Endodermal cell (in vitro differentiated cells): ENCODE measurements at regions not wholly inside any gene's neighbourhood (a gene's known extent, or its start where the extent isn't known, plus 50 kb on each side); places are given as distances from the start of the nearest gene placed in this dataset.
A peak's percentile ranks its signal among the peaks of the same experiment; 100 is the strongest.
"Not testable (repeated sequence)": the region's sequence is repeated elsewhere in the genome, so short reads cannot be mapped to it uniquely, and the experiment has no call there.

Experiments
- DNase-seq: peaks from one replicate; pipeline ENCODE4 v3.0.0-alpha.2; 2017
- H3K27ac ChIP-seq: 2 replicates; pipeline ENCODE4 v1.5.1; 2013; ENCODE audit warnings: mild to moderate bottlenecking, low read depth, low read length, moderate library complexity
- H3K27me3 ChIP-seq: 2 replicates; pipeline ENCODE4 v1.6.1; 2013; ENCODE audit warnings: mild to moderate bottlenecking, low read length, moderate library complexity; ENCODE audit not compliant: insufficient read depth, control insufficient read depth, poor library complexity, severe bottlenecking
- H3K36me3 ChIP-seq: 2 replicates; pipeline ENCODE4 v1.7.0; 2013; ENCODE audit warnings: mild to moderate bottlenecking, low read length, moderate library complexity; ENCODE audit not compliant: control insufficient read depth, insufficient read depth
- H3K4me1 ChIP-seq: one replicate; pipeline ENCODE4 v1.7.0; 2013; ENCODE audit warnings: low read length; ENCODE audit not compliant: control insufficient read depth, insufficient read depth
- H3K4me3 ChIP-seq: 2 replicates; pipeline ENCODE4 v1.5.1; 2013; ENCODE audit warnings: mild to moderate bottlenecking, low read length, moderate library complexity
- H3K9ac ChIP-seq: 2 replicates; pipeline ENCODE4 v1.6.1; 2013; ENCODE audit warnings: mild to moderate bottlenecking, low read length, moderate library complexity; ENCODE audit not compliant: poor library complexity, severe bottlenecking; ENCODE audit errors: extremely low read depth
- H3K9me3 ChIP-seq: 2 replicates; pipeline ENCODE4 v1.6.1; 2013; ENCODE audit warnings: mild to moderate bottlenecking, low read length, moderate library complexity; ENCODE audit not compliant: control insufficient read depth
- H3K27ac Mint-ChIP-seq: 2 replicates; pipeline ENCODE4 v1.8.0; 2020; ENCODE audit warnings: mixed read lengths
- H3K27me3 Mint-ChIP-seq: 2 replicates; pipeline ENCODE4 v1.8.0; 2021; ENCODE audit warnings: mild to moderate bottlenecking, mixed read lengths; ENCODE audit not compliant: insufficient read depth
- H3K36me3 Mint-ChIP-seq: 2 replicates; pipeline ENCODE4 v1.8.0; 2020; ENCODE audit warnings: low read depth, mixed read lengths
- H3K4me1 Mint-ChIP-seq: 2 replicates; pipeline ENCODE4 v1.8.0; 2020; ENCODE audit warnings: mixed read lengths
- H3K4me3 Mint-ChIP-seq: 2 replicates; pipeline ENCODE4 v1.8.0; 2020; ENCODE audit warnings: mild to moderate bottlenecking, moderate library complexity, mixed read lengths
- H3K9me3 Mint-ChIP-seq: 2 replicates; pipeline ENCODE4 v1.8.0; 2020; ENCODE audit warnings: mild to moderate bottlenecking, mixed read lengths
- WGBS, 2 experiments: methylation state at CpG; one replicate each; pipeline versions ENCODE4 v1.1.5 to v1.1.7; 2013; ENCODE audit warnings: missing lambda C conversion rate in 2 of 2, mixed read lengths in 1 of 2; ENCODE audit not compliant: insufficient coverage in 1 of 2, insufficient read length in 1 of 2; 5-methylcytosine and 5-hydroxymethylcytosine counted together
- TF ChIP-seq, protein P1 (sequence below): fragments of 200-600 bp; sonication (generic); conservative IDR thresholded peaks from 2 replicates; pipeline ENCODE4 v1.5.0; 2021; ENCODE audit warnings: antibody characterized with exemption, mild to moderate bottlenecking

DNA sequence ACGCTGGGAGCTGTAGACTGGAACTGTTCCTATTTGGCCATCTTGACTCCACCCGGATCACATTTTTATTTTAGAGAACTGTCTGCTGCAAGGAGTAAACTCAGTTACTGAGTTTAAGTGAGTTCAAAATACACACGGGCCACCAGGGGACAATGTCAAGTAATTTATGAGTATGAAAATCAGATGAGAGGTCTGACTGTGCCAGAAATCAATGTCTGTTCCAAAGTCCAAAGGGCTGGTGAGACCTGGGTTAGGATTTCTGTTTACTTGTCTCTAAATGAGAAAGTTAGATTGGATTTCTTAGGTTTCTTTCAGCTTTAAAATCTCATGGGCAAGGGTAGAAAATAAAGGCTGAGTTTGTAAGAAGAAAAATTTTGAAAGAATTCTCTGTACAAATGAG lies 465.8 kb upstream of the MEIS1 start:
- Mint-ChIP-seq H3K27ac (no peak overlapping the region), H3K9me3 (peaks cover 32% of the 10 kb centered on the region), H3K4me3 (no peak overlapping the region), H3K4me1 (no peaks in the 10 kb centered on the region), H3K27me3 (peaks cover 43% of the 10 kb centered on the region), H3K36me3 (peaks cover 7% of the 10 kb centered on the region)
- Histone ChIP-seq H3K27ac (no peak overlapping the region), H3K9ac (no peak overlapping the region), H3K4me1 (no peaks in the 10 kb centered on the region), H3K36me3 (no peaks in the 10 kb centered on the region), H3K27me3 (peaks cover 26% of the 10 kb centered on the region), H3K4me3 (no peak overlapping the region), H3K9me3 (no peaks in the 10 kb centered on the region)
- TF ChIP-seq, protein P1, sequence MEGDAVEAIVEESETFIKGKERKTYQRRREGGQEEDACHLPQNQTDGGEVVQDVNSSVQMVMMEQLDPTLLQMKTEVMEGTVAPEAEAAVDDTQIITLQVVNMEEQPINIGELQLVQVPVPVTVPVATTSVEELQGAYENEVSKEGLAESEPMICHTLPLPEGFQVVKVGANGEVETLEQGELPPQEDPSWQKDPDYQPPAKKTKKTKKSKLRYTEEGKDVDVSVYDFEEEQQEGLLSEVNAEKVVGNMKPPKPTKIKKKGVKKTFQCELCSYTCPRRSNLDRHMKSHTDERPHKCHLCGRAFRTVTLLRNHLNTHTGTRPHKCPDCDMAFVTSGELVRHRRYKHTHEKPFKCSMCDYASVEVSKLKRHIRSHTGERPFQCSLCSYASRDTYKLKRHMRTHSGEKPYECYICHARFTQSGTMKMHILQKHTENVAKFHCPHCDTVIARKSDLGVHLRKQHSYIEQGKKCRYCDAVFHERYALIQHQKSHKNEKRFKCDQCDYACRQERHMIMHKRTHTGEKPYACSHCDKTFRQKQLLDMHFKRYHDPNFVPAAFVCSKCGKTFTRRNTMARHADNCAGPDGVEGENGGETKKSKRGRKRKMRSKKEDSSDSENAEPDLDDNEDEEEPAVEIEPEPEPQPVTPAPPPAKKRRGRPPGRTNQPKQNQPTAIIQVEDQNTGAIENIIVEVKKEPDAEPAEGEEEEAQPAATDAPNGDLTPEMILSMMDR = no peak
- 95% methylated on average over 3 of the region's 3 CpGs; no CpG with 5 or more reads in 1 of the 2 experiments for WGBS, 2 experiments
- no peak for DNase-seq

DNA sequence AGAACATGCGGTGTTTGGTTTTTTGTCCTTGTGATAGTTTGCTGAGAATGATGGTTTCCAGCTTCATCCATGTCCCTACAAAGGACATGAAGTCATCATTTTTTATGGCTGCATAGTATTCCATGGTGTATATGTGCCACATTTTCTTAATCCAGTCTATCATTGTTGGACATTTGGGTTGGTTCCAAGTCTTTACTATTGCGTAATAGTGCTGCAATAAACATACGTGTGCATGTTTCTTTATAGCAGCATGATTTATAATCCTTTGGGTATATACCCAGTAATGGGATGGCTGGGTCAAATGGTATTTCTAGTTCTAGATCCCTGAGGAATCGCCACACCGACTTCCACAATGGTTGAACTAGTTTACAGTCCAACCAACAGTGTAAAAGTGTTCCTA lies 471.6 kb upstream of the MEIS1 start:
- 100% methylated on average over 1 of the region's 5 CpGs; no CpG with 5 or more reads in 1 of the 2 experiments for WGBS, 2 experiments
- H3K4me3 Mint-ChIP-seq, H3K9me3 ChIP-seq, H3K9ac ChIP-seq, H3K4me1 ChIP-seq, H3K4me1 Mint-ChIP-seq, H3K4me3 ChIP-seq, H3K27ac ChIP-seq, H3K36me3 ChIP-seq, H3K36me3 Mint-ChIP-seq, DNase-seq, H3K27ac Mint-ChIP-seq, H3K27me3 ChIP-seq: not testable (repeated sequence)
- Mint-ChIP-seq H3K27me3 (peaks cover 52% of the 10 kb centered on the region), H3K9me3 (peaks cover 17% of the 10 kb centered on the region)

DNA sequence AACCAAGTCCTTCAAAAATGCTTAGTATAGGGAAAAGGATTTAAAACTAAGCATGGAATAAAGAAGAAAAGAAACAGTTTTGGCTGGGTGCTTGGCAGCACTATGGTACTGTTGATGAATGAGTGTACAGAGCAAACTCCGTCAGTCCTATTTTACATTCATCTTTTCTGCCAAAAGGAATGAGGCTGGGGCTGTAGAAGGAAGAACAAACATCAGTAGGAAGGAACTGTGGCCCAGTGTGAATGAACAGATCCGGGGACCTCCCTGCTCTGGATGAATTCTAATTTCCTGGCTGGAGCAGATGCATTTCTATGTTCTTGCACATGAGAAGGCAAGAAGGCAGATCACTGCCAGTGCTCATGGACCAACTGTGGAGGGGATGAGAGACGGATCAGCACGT lies 474.0 kb upstream of the MEIS1 start:
- TF ChIP-seq, protein P1 = no peak
- Mint-ChIP-seq H3K27ac (no peak overlapping the region), H3K9me3 (peaks cover 5% of the 10 kb centered on the region), H3K36me3 (no peaks in the 10 kb centered on the region), H3K4me3 (no peak overlapping the region), H3K27me3 (peaks cover 49% of the 10 kb centered on the region), H3K4me1 (peaks cover 23% of the 10 kb centered on the region)
- H3K9me3 ChIP-seq = peaks cover 9% of the 10 kb centered on the region
- H3K9ac ChIP-seq = no peak overlapping the region
- H3K4me3 ChIP-seq = no peak overlapping the region
- no peak overlapping the region for H3K27ac ChIP-seq
- H3K36me3 ChIP-seq = no peaks in the 10 kb centered on the region
- 80 to 84% methylated on average over 2 to 4 of the region's 4 CpGs for WGBS, 2 experiments
- peaks cover 8% of the 10 kb centered on the region for H3K4me1 ChIP-seq
- DNase-seq = no peak
- H3K27me3 ChIP-seq = peaks cover 16% of the 10 kb centered on the region

DNA sequence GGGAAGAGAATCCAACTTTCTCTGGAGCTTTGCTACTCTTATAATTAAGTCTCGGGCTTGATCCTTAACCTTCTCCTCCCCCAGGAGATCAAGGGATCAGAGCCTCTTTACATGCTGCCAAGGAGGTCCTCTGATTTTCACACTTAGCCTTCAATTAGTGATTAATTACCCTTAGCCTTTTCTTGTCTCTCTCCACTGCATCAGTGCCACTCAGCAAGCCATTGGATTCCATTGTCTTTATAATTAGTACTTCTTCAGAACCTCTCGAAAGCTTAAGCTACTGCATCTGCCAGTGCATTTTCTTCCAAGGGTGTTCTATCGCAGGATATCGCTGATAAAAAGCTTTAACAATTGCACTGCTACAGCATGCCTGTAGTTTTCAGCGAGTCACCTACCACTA lies 477.0 kb upstream of the MEIS1 start:
- TF ChIP-seq, protein P1 = no peak
- Histone ChIP-seq H3K9me3 (peaks cover 9% of the 10 kb centered on the region), H3K9ac (no peak overlapping the region), H3K27me3 (peaks cover 46% of the 10 kb centered on the region), H3K27ac (no peak overlapping the region), H3K4me1 (peaks cover 8% of the 10 kb centered on the region), H3K36me3 (no peaks in the 10 kb centered on the region), H3K4me3 (no peak overlapping the region)
- Mint-ChIP-seq H3K36me3 (no peaks in the 10 kb centered on the region), H3K4me3 (peak overlapping the region; percentile 6), H3K27me3 (peaks cover 68% of the 10 kb centered on the region), H3K27ac (no peak overlapping the region), H3K4me1 (peaks cover 23% of the 10 kb centered on the region), H3K9me3 (peaks cover 5% of the 10 kb centered on the region)
- 23% methylated on average over 5 of the region's 5 CpGs for WGBS, 2 experiments
- DNase-seq = peak; percentile 70
